Stimulated activated CD8-positive, alpha-beta memory T cell treated with anti-CD3 and anti-CD28 coated beads, Interleukin-12 subunit alpha, Interleukin-12 subunit beta, amount 100 ng/mL, for 24 hours (primary cell): ENCODE measurements at regions not wholly inside any gene's neighbourhood (a gene's known extent, or its start where the extent isn't known, plus 50 kb on each side); places are given as distances from the start of the nearest gene placed in this dataset.

Experiments
- DNase-seq: peaks from one replicate; pipeline ENCODE4 v3.0.0-alpha.2; 2020; ENCODE audit errors: extremely low read depth

GRCh38 chr2:238654479-238655197 lies 193.2 kb upstream of the TWIST2 start:
- DNase-seq, result no peak

- no peak for DNase-seq
These were observed 192.6 kb upstream of the TWIST2 start for GRCh38 chr2:238655198-238655860.

- no peak for DNase-seq
These were observed 191.7 kb upstream of the TWIST2 start for GRCh38 chr2:238655974-238656722.

GRCh38 chr2:238657132-238658053 lies 190.5 kb upstream of the TWIST2 start:
- no peak for DNase-seq

GRCh38 chr2:238658054-238658407 lies 189.9 kb upstream of the TWIST2 start:
- DNase-seq, result no peak

GRCh38 chr2:238658820-238659219 lies 189.1 kb upstream of the TWIST2 start:
- DNase-seq, result no peak

GRCh38 chr2:238659231-238659630 lies 188.7 kb upstream of the TWIST2 start:
- DNase-seq, result no peak

- DNase-seq, result no peak
These were observed 184.3 kb upstream of the TWIST2 start for GRCh38 chr2:238663586-238663985.

- no peak for DNase-seq
These were observed 182.0 kb upstream of the TWIST2 start for GRCh38 chr2:238665919-238666318.

GRCh38 chr2:238666543-238666942 lies 181.3 kb upstream of the TWIST2 start:
- DNase-seq, result no peak

GRCh38 chr2:238667008-238667407 lies 180.9 kb upstream of the TWIST2 start:
- DNase-seq, result no peak

GRCh38 chr2:238667639-238668038 lies 180.2 kb upstream of the TWIST2 start:
- no peak for DNase-seq

- no peak for DNase-seq
These were observed 179.5 kb upstream of the TWIST2 start for GRCh38 chr2:238668426-238668825.

GRCh38 chr2:238669046-238669445 lies 178.8 kb upstream of the TWIST2 start:
- DNase-seq, result no peak

- no peak for DNase-seq
These were observed 178.3 kb upstream of the TWIST2 start for GRCh38 chr2:238669581-238670080.

GRCh38 chr2:238670111-238670585 lies 177.7 kb upstream of the TWIST2 start:
- DNase-seq, result no peak

GRCh38 chr2:238682536-238682935 lies 165.3 kb upstream of the TWIST2 start:
- no peak for DNase-seq

GRCh38 chr2:238684362-238685326 lies 163.2 kb upstream of the TWIST2 start:
- no peak for DNase-seq

GRCh38 chr2:238685327-238685709 lies 162.6 kb upstream of the TWIST2 start:
- no peak for DNase-seq

GRCh38 chr2:238685713-238686112 lies 162.2 kb upstream of the TWIST2 start:
- no peak for DNase-seq
